CD4-positive, alpha-beta T cell (primary cell): ENCODE measurements at regions not wholly inside any gene's neighbourhood (a gene's known extent, or its start where the extent isn't known, plus 50 kb on each side); places are given as distances from the start of the nearest gene placed in this dataset.

Source experiments
- ATAC-seq: fragments of 200-7000 bp; cut with Tn5 transposase; one replicate; pipeline ENCODE4 v1.10.0; 2022; ENCODE audit warnings: mild to moderate bottlenecking; ENCODE audit not compliant: poor library complexity
- CTCF ChIA-PET: fragments of 350-600 bp; sonication (Branson Sonifier 250); formaldehyde crosslinking; loops from one replicate; lab custom pipeline; 2021; ENCODE audit warnings: antibody characterized with exemption, inconsistent platforms; lab: Charles Lee
- POLR2A ChIA-PET: fragments of 350-600 bp; sonication (Branson Sonifier 250); formaldehyde crosslinking; loops from one replicate; lab custom pipeline; 2021; ENCODE audit warnings: antibody characterized with exemption, inconsistent platforms; lab: Charles Lee
- DNase-seq, 14 experiments: peaks; one replicate each; pipeline ENCODE4 v3.0.0-alpha.2; 2013 to 2020; ENCODE audit warnings: mixed read lengths in 2 of 14
- H3K27ac ChIP-seq, 2 donors: one replicate each; pipeline versions ENCODE4 v1.5.1 to v1.7.0; 2013; ENCODE audit warnings: low read length in 2 of 2, low read depth in 1 of 2, mild to moderate bottlenecking in 1 of 2
- H3K27me3 ChIP-seq, 2 experiments: 1 replicate in 1 of 2; 2 replicates in 1 of 2; pipeline versions ENCODE4 v1.6.1 to v1.7.0; 2013; ENCODE audit warnings: low read length in 2 of 2, control low read depth in 1 of 2, mild to moderate bottlenecking in 1 of 2, moderate library complexity in 1 of 2; ENCODE audit not compliant: insufficient read depth in 2 of 2, control insufficient read depth in 1 of 2
- H3K36me3 ChIP-seq: one replicate; pipeline ENCODE4 v1.6.1; 2013; ENCODE audit warnings: low read length, control low read depth; ENCODE audit not compliant: insufficient read depth
- H3K4me1 ChIP-seq: one replicate; pipeline ENCODE4 v1.6.1; 2013; ENCODE audit warnings: low read length, control low read depth; ENCODE audit not compliant: insufficient read depth
- H3K4me3 ChIP-seq: one replicate; pipeline ENCODE4 v1.5.1; 2013; ENCODE audit warnings: mild to moderate bottlenecking, low read length, moderate library complexity
- H3K9me3 ChIP-seq, 2 experiments: 1 replicate in 1 of 2; 2 replicates in 1 of 2; pipeline versions ENCODE4 v1.6.1 to v1.7.0; 2013; ENCODE audit warnings: low read length in 2 of 2, mild to moderate bottlenecking in 2 of 2, control low read depth in 1 of 2, moderate library complexity in 1 of 2; ENCODE audit not compliant: control insufficient read depth in 1 of 2, insufficient read depth in 1 of 2
- H3K27ac Mint-ChIP-seq: one replicate; pipeline ENCODE4 v1.8.0; 2020; ENCODE audit warnings: mixed read lengths
- H3K27me3 Mint-ChIP-seq: one replicate; pipeline ENCODE4 v1.8.0; 2021; ENCODE audit warnings: mixed read lengths
- H3K36me3 Mint-ChIP-seq: one replicate; pipeline ENCODE4 v1.8.0; 2021; ENCODE audit warnings: low read depth, mixed read lengths
- H3K4me1 Mint-ChIP-seq: one replicate; pipeline ENCODE4 v1.8.0; 2021; ENCODE audit warnings: low read depth, mixed read lengths
- H3K4me3 Mint-ChIP-seq: one replicate; pipeline ENCODE4 v1.8.0; 2020; ENCODE audit warnings: mild to moderate bottlenecking, mixed read lengths
- H3K9me3 Mint-ChIP-seq: one replicate; pipeline ENCODE4 v1.8.0; 2020; ENCODE audit warnings: mixed read lengths
- intact Hi-C, 2 experiments: fragments of 100-400 bp; cut with DNase I in 1 of 2; cut with micrococcal nuclease in 1 of 2; formaldehyde crosslinking; loops; one replicate each; pipeline versions ENCODE4 v1.15.1 to v1.9.0; 2023 to 2025; cut with DNase I, micrococcal nuclease
- TF ChIP-seq, protein P1 (sequence below): fragments of 200-600 bp; IDR thresholded peaks from one replicate; pipeline ENCODE4 v1.8.0; 2022; ENCODE audit warnings: antibody characterized with exemption, mild to moderate bottlenecking

GRCh38 chr7:108848486-108848885 lies 278.8 kb downstream of the DNAJB9 start:
- Mint-ChIP-seq H3K27me3 (no peaks in the 10 kb centered on the region), H3K4me1 (no peaks in the 10 kb centered on the region), H3K27ac (no peak overlapping the region), H3K36me3 (no peaks in the 10 kb centered on the region), H3K4me3 (no peak overlapping the region), H3K9me3 (no peaks in the 10 kb centered on the region)
- no peaks in the 10 kb centered on the region for H3K27me3 ChIP-seq
- ChIA-PET POLR2A (no interaction called here), CTCF (no interaction called here)
- H3K27ac ChIP-seq: no peak overlapping the region
- no peaks in the 10 kb centered on the region for H3K9me3 ChIP-seq
- DNase-seq (no peak), ATAC-seq (no peak)
- H3K4me3 ChIP-seq: no peak overlapping the region
- intact Hi-C loops: no loop called here
- H3K36me3 ChIP-seq: no peaks in the 10 kb centered on the region
- TF ChIP-seq, protein P1, sequence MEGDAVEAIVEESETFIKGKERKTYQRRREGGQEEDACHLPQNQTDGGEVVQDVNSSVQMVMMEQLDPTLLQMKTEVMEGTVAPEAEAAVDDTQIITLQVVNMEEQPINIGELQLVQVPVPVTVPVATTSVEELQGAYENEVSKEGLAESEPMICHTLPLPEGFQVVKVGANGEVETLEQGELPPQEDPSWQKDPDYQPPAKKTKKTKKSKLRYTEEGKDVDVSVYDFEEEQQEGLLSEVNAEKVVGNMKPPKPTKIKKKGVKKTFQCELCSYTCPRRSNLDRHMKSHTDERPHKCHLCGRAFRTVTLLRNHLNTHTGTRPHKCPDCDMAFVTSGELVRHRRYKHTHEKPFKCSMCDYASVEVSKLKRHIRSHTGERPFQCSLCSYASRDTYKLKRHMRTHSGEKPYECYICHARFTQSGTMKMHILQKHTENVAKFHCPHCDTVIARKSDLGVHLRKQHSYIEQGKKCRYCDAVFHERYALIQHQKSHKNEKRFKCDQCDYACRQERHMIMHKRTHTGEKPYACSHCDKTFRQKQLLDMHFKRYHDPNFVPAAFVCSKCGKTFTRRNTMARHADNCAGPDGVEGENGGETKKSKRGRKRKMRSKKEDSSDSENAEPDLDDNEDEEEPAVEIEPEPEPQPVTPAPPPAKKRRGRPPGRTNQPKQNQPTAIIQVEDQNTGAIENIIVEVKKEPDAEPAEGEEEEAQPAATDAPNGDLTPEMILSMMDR: no peak
- no peaks in the 10 kb centered on the region for H3K4me1 ChIP-seq

DNA sequence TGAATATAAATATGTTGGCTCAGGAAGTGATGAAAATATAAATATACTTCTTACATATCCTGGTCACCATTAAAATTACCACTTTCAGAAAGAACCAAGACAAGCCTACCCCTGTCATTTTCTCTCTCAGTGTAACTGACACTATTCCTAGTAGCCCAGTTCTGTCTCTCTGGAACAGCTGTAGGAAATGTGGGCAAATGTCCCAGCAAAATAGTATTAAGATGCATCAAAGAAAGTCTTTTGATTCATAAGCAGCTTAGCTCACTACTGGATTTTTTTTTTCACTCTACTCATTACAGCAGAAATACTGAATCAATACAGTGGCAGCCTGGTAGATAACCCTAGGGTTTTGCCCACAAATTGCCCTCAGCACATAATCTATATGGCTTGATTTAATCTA lies 290.9 kb downstream of the DNAJB9 start:
- H3K4me3 Mint-ChIP-seq: no peak overlapping the region
- no peaks in the 10 kb centered on the region for H3K27me3 Mint-ChIP-seq
- Histone ChIP-seq H3K4me3 (no peak overlapping the region), H3K27ac (no peak overlapping the region), H3K27me3 (no peaks in the 10 kb centered on the region), H3K9me3 (peaks cover 0 to 8% of the 10 kb centered on the region in 2 experiments), H3K4me1 (no peaks in the 10 kb centered on the region), H3K36me3 (no peaks in the 10 kb centered on the region)
- no peak overlapping the region for H3K27ac Mint-ChIP-seq
- TF ChIP-seq, protein P1: no peak
- ChIA-PET CTCF (no interaction called here), POLR2A (no interaction called here)
- H3K4me1 Mint-ChIP-seq: no peaks in the 10 kb centered on the region
- intact Hi-C loops: no loop called here
- ATAC-seq (no peak), DNase-seq (no peak)
- H3K36me3 Mint-ChIP-seq: no peaks in the 10 kb centered on the region
- peaks cover 5% of the 10 kb centered on the region for H3K9me3 Mint-ChIP-seq

DNA sequence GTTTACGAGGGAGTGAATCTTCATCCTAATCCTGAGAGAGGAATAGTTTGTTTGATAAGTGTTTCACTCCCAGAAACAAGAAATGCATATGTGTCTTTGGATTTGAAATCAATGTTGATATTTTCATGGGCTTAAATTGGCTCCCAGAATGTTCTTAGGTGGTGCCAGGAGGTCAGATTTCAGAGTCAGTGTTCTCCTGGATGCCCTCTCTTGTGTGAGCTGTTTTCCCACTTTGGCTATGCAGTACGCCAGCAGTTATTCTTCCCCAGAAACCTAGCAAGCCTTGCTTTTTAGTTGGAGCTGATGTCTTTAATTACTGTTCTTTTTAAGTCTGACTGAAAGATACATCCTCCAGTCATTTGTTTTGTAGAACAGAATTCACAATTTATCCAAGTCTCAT lies 291.4 kb downstream of the DNAJB9 start:
- Histone ChIP-seq H3K4me1 (no peaks in the 10 kb centered on the region), H3K9me3 (peaks cover 0 to 8% of the 10 kb centered on the region in 2 experiments), H3K27ac (no peak overlapping the region), H3K4me3 (no peak overlapping the region), H3K27me3 (no peaks in the 10 kb centered on the region), H3K36me3 (no peaks in the 10 kb centered on the region)
- TF ChIP-seq, protein P1: no peak
- Mint-ChIP-seq H3K36me3 (no peaks in the 10 kb centered on the region), H3K27me3 (no peaks in the 10 kb centered on the region), H3K4me1 (no peaks in the 10 kb centered on the region), H3K4me3 (no peak overlapping the region), H3K9me3 (peaks cover 5% of the 10 kb centered on the region), H3K27ac (no peak overlapping the region)
- ChIA-PET POLR2A (no interaction called here), CTCF (no interaction called here)
- intact Hi-C loops: no loop called here
- no peak for DNase-seq
- no peak for ATAC-seq
